ENCODE measurements at regions not wholly inside any gene's neighbourhood (a gene's known extent, or its start where the extent isn't known, plus 50 kb on each side); places are given as distances from the start of the nearest gene placed in this dataset.

DNA sequence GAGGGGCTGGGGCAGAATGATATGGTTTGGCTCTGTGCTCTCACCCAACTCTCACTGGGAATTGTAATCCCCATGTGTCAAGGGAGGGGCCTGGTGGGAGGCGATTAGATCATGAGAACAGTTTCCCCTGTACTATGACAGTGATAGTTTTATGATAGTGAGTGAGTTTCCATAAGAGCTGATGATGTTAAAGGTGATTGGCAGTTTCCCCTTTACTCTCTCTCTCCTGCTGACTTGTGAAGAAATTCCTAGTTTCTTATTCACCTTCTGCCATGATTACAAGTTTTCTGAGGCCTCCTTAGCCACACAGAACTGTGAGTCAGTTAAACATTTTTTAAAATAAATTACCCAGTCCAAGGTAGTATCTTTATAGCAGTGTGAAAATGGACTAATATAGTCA lies 120.4 kb upstream of the CDH9 start:
- no peaks in the 10 kb centered on the region for H3K79me2 ChIP-seq (ENCODE audit: control insufficient read depth, low read length)
- no peak for TF ChIP-seq EZH2phosphoT487 (IDR thresholded peaks at IDR 0.05; ENCODE audit: borderline replicate concordance, low read length)
- TF ChIP-seq, protein P1, sequence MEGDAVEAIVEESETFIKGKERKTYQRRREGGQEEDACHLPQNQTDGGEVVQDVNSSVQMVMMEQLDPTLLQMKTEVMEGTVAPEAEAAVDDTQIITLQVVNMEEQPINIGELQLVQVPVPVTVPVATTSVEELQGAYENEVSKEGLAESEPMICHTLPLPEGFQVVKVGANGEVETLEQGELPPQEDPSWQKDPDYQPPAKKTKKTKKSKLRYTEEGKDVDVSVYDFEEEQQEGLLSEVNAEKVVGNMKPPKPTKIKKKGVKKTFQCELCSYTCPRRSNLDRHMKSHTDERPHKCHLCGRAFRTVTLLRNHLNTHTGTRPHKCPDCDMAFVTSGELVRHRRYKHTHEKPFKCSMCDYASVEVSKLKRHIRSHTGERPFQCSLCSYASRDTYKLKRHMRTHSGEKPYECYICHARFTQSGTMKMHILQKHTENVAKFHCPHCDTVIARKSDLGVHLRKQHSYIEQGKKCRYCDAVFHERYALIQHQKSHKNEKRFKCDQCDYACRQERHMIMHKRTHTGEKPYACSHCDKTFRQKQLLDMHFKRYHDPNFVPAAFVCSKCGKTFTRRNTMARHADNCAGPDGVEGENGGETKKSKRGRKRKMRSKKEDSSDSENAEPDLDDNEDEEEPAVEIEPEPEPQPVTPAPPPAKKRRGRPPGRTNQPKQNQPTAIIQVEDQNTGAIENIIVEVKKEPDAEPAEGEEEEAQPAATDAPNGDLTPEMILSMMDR (IDR thresholded peaks at IDR 0.05; ENCODE audit: low read depth, low read length, poor library complexity, severe bottlenecking) = no peak

DNA sequence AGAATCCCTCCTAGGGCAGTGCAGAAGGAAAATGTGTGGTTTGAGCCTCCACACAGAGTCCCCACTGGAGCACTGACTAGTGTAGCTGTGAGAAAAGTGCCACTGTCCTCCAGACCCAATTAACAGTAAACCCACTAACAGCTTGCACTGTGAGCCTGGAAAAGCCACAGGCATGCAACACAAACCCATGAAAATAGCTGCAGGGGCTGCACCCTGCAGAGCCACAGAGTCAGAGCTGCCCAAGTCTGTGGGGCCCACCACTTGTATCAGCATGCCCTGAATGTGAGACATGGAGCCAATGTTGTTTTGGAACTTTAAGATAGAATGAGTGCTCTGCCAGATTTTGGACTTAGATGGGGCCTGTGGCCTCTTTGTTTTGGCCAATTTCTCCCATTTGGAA lies 119.8 kb upstream of the CDH9 start:
- Histone ChIP-seq H3K27me3 (ENCODE audit: control insufficient read depth, low read length) (no peaks in the 10 kb centered on the region), H3K4me2 (ENCODE audit: low read length) (no peak overlapping the region), H3K9me3 (ENCODE audit: control insufficient read depth, insufficient read depth, low read length) (peaks cover 7% of the 10 kb centered on the region; the same call in 1 of the 2 replicates), H3K4me1 (ENCODE audit: control insufficient read depth, low read length) (no peaks in the 10 kb centered on the region), H3K9me2 (replicated peaks; ENCODE audit: control insufficient read depth, low read length) (no peaks in the 10 kb centered on the region), H3K27ac (ENCODE audit: low read depth, low read length) (no peak overlapping the region), H4K20me1 (ENCODE audit: control insufficient read depth, insufficient read depth, low read depth, low read length) (no peaks in the 10 kb centered on the region), H3K36me3 (ENCODE audit: control insufficient read depth, low read length) (no peaks in the 10 kb centered on the region), H3K79me2 (ENCODE audit: control insufficient read depth, low read length) (no peaks in the 10 kb centered on the region), H3K4me3 (ENCODE audit: low read length) (no peak overlapping the region), H3F3A (ENCODE audit: control insufficient read depth, insufficient read depth) (no peaks in the 10 kb centered on the region)
- TF ChIP-seq EZH2phosphoT487 (IDR thresholded peaks at IDR 0.05; ENCODE audit: borderline replicate concordance, low read length) = no peak
- TF ChIP-seq, protein P1 (IDR thresholded peaks at IDR 0.05; ENCODE audit: low read depth, low read length, poor library complexity, severe bottlenecking) = no peak

More for the DNA sequence above, 120.4 kb upstream of the CDH9 start:
- Histone ChIP-seq H3K36me3 (ENCODE audit: control insufficient read depth, low read length) (no peaks in the 10 kb centered on the region), H3K4me3 (ENCODE audit: low read length) (no peak overlapping the region), H4K20me1 (ENCODE audit: control insufficient read depth, insufficient read depth, low read depth, low read length) (no peaks in the 10 kb centered on the region), H3F3A (ENCODE audit: control insufficient read depth, insufficient read depth) (no peaks in the 10 kb centered on the region), H3K9me3 (ENCODE audit: control insufficient read depth, insufficient read depth, low read length) (peaks cover 7% of the 10 kb centered on the region; the same call in 1 of the 2 replicates), H3K4me2 (ENCODE audit: low read length) (no peak overlapping the region), H3K27ac (ENCODE audit: low read depth, low read length) (no peak overlapping the region), H3K27me3 (ENCODE audit: control insufficient read depth, low read length) (no peaks in the 10 kb centered on the region), H3K4me1 (ENCODE audit: control insufficient read depth, low read length) (no peaks in the 10 kb centered on the region), H3K9me2 (replicated peaks; ENCODE audit: control insufficient read depth, low read length) (no peaks in the 10 kb centered on the region)

DNA sequence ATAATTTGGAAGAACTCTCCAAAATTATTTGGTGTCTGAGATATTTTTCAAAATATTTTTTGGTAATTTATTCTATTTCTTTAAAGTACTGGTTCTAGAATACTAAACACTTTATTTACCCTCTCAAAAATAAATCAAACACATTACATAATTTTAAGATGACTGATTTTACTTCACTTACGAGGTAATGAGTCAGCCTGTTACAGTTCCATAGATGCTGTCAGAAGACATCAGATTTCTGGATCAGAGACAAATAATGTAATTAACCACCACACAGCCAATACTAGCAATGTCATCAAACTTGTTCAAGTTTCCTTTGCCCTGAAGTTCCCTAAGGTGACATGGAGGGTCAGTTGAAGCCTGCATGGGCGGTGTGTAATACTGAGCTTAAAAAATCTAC lies 106.1 kb upstream of the CDH9 start:
- Histone ChIP-seq H3K9me2 (replicated peaks; ENCODE audit: control insufficient read depth, low read length) (no peaks in the 10 kb centered on the region; the same call in 1 of the 2 replicates), H4K20me1 (ENCODE audit: control insufficient read depth, insufficient read depth, low read depth, low read length) (no peaks in the 10 kb centered on the region), H3K27me3 (ENCODE audit: control insufficient read depth, low read length) (no peaks in the 10 kb centered on the region), H3K36me3 (ENCODE audit: control insufficient read depth, low read length) (no peaks in the 10 kb centered on the region), H3K4me2 (ENCODE audit: low read length) (no peak overlapping the region), H3K4me1 (ENCODE audit: control insufficient read depth, low read length) (no peaks in the 10 kb centered on the region), H3K9me3 (ENCODE audit: control insufficient read depth, insufficient read depth, low read length) (no peaks in the 10 kb centered on the region), H3K4me3 (ENCODE audit: low read length) (no peak overlapping the region), H3F3A (ENCODE audit: control insufficient read depth, insufficient read depth) (no peaks in the 10 kb centered on the region), H3K27ac (ENCODE audit: low read depth, low read length) (no peak overlapping the region), H3K79me2 (ENCODE audit: control insufficient read depth, low read length) (no peaks in the 10 kb centered on the region)
- TF ChIP-seq, protein P1 (IDR thresholded peaks at IDR 0.05; ENCODE audit: low read depth, low read length, poor library complexity, severe bottlenecking) = no peak
- TF ChIP-seq EZH2phosphoT487 (IDR thresholded peaks at IDR 0.05; ENCODE audit: borderline replicate concordance, low read length) = no peak
